GM23338 (cell line): ENCODE measurements at regions not wholly inside any gene's neighbourhood (a gene's known extent, or its start where the extent isn't known, plus 50 kb on each side); places are given as distances from the start of the nearest gene placed in this dataset.

Source experiments
- CREB1 ChIP-seq: fragments of 250-450 bp; sonication (Bioruptor Pico); IDR thresholded peaks from 2 replicates; pipeline ENCODE4 v1.5.0; 2020; ENCODE audit warnings: low read depth, mild to moderate bottlenecking, moderate library complexity
- EZH2 ChIP-seq: fragments of 200-600 bp; sonication (generic); IDR thresholded peaks from one replicate; pipeline ENCODE4 v1.8.0; 2017; ENCODE audit warnings: antibody characterized with exemption, mild to moderate bottlenecking, low read depth; ENCODE audit not compliant: unreplicated experiment
- NANOG ChIP-seq: IDR thresholded peaks from 2 replicates; pipeline ENCODE4 v1.6.1; 2016; ENCODE audit warnings: antibody characterized with exemption, borderline replicate concordance
- POLR2AphosphoS5 ChIP-seq: IDR thresholded peaks from 2 replicates; pipeline ENCODE4 v1.6.1; 2016; ENCODE audit warnings: antibody characterized with exemption, low read depth
- STAT1 ChIP-seq: IDR thresholded peaks from one replicate; pipeline ENCODE4 v1.6.1; 2016; ENCODE audit warnings: antibody characterized with exemption; ENCODE audit not compliant: unreplicated experiment
- TF ChIP-seq, protein P1 (sequence below), 2 experiments: fragments of 200-600 bp in 1 of 2; sonication (generic) in 1 of 2; conservative IDR thresholded peaks; 2 replicates each; pipeline versions ENCODE4 v1.5.1 to v1.6.1; 2016 to 2017; ENCODE audit warnings: antibody characterized with exemption in 2 of 2, low read depth in 2 of 2, mild to moderate bottlenecking in 2 of 2, moderate library complexity in 1 of 2
- TF ChIP-seq, protein P2 (sequence below): fragments of 250-450 bp; sonication (Bioruptor Pico); IDR thresholded peaks from 2 replicates; pipeline ENCODE4 v1.5.0; 2020; ENCODE audit warnings: mild to moderate bottlenecking, moderate library complexity

DNA sequence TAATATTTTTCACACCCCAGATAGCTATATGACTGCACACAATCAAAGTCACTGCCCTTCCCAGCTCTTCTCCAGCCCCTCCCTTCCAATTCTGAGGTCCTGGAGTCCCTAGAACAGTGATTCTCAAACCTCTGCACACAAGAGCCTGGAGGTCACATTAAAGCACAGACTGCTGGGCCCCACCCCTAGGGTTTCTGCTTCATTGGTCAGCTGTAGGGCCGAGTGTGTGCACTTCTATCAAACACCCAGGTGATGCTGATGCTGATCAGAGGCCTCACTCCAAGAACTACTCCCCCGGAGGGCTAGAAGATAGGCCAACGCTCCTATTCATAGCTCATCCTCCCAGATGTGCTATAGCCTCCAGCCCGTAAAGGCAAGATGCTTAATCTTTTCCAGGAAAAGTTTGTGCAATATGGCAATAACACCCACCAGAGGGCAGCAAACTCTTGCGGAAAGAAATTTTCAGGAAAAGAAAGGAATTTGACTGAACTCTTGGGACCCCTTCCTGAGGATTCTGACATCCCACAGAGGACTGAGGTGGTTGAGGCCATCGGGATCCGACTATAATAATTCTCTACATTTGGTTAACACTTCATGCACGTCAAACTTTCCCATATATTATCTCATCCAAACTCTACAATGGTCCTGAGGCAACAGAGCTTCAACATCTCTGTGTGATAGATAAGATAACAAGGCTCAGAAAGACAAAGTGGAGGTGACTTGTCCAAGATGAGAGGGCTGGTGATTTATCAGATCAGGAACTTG is 194.2 kb upstream of the PKDCC start:
- no peak for TF ChIP-seq CREB1 (CRISPR knock-in tag)
- TF ChIP-seq NANOG, result no peak
- TF ChIP-seq POLR2AphosphoS5, result no peak
- TF ChIP-seq STAT1, result no peak
- TF ChIP-seq, protein P1, sequence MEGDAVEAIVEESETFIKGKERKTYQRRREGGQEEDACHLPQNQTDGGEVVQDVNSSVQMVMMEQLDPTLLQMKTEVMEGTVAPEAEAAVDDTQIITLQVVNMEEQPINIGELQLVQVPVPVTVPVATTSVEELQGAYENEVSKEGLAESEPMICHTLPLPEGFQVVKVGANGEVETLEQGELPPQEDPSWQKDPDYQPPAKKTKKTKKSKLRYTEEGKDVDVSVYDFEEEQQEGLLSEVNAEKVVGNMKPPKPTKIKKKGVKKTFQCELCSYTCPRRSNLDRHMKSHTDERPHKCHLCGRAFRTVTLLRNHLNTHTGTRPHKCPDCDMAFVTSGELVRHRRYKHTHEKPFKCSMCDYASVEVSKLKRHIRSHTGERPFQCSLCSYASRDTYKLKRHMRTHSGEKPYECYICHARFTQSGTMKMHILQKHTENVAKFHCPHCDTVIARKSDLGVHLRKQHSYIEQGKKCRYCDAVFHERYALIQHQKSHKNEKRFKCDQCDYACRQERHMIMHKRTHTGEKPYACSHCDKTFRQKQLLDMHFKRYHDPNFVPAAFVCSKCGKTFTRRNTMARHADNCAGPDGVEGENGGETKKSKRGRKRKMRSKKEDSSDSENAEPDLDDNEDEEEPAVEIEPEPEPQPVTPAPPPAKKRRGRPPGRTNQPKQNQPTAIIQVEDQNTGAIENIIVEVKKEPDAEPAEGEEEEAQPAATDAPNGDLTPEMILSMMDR (conservative IDR thresholded peaks at IDR 0.05; ENCODE audit: low read depth in 2 of 2), result peak; percentile 82 to 92
- TF ChIP-seq EZH2, result no peak
- TF ChIP-seq, protein P2, sequence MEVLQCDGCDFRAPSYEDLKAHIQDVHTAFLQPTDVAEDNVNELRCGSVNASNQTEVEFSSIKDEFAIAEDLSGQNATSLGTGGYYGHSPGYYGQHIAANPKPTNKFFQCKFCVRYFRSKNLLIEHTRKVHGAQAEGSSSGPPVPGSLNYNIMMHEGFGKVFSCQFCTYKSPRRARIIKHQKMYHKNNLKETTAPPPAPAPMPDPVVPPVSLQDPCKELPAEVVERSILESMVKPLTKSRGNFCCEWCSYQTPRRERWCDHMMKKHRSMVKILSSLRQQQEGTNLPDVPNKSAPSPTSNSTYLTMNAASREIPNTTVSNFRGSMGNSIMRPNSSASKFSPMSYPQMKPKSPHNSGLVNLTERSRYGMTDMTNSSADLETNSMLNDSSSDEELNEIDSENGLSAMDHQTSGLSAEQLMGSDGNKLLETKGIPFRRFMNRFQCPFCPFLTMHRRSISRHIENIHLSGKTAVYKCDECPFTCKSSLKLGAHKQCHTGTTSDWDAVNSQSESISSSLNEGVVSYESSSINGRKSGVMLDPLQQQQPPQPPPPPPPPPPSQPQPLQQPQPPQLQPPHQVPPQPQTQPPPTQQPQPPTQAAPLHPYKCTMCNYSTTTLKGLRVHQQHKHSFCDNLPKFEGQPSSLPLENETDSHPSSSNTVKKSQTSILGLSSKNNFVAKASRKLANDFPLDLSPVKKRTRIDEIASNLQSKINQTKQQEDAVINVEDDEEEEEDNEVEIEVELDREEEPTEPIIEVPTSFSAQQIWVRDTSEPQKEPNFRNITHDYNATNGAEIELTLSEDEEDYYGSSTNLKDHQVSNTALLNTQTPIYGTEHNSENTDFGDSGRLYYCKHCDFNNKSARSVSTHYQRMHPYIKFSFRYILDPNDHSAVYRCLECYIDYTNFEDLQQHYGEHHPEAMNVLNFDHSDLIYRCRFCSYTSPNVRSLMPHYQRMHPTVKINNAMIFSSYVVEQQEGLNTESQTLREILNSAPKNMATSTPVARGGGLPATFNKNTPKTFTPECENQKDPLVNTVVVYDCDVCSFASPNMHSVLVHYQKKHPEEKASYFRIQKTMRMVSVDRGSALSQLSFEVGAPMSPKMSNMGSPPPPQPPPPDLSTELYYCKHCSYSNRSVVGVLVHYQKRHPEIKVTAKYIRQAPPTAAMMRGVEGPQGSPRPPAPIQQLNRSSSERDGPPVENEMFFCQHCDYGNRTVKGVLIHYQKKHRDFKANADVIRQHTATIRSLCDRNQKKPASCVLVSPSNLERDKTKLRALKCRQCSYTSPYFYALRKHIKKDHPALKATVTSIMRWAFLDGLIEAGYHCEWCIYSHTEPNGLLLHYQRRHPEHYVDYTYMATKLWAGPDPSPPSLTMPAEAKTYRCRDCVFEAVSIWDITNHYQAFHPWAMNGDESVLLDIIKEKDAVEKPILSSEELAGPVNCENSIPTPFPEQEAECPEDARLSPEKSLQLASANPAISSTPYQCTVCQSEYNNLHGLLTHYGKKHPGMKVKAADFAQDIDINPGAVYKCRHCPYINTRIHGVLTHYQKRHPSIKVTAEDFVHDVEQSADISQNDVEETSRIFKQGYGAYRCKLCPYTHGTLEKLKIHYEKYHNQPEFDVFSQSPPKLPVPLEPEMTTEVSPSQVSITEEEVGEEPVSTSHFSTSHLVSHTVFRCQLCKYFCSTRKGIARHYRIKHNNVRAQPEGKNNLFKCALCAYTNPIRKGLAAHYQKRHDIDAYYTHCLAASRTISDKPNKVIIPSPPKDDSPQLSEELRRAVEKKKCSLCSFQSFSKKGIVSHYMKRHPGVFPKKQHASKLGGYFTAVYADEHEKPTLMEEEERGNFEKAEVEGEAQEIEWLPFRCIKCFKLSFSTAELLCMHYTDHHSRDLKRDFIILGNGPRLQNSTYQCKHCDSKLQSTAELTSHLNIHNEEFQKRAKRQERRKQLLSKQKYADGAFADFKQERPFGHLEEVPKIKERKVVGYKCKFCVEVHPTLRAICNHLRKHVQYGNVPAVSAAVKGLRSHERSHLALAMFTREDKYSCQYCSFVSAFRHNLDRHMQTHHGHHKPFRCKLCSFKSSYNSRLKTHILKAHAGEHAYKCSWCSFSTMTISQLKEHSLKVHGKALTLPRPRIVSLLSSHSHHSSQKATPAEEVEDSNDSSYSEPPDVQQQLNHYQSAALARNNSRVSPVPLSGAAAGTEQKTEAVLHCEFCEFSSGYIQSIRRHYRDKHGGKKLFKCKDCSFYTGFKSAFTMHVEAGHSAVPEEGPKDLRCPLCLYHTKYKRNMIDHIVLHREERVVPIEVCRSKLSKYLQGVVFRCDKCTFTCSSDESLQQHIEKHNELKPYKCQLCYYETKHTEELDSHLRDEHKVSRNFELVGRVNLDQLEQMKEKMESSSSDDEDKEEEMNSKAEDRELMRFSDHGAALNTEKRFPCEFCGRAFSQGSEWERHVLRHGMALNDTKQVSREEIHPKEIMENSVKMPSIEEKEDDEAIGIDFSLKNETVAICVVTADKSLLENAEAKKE (CRISPR knock-in tag), result no peak
